NCI-H1105 treated with DMSO at 0.1 percent for 48 hours (cell line): ENCODE measurements at regions not wholly inside any gene's neighbourhood (a gene's known extent, or its start where the extent isn't known, plus 50 kb on each side); places are given as distances from the start of the nearest gene placed in this dataset.
A peak's percentile ranks its signal among the peaks of the same experiment; 100 is the strongest.

ENCODE experiments used
- DNase-seq: peaks from one replicate; lab custom pipeline; 2025; lab: John Stamatoyannopoulos, UW

DNA sequence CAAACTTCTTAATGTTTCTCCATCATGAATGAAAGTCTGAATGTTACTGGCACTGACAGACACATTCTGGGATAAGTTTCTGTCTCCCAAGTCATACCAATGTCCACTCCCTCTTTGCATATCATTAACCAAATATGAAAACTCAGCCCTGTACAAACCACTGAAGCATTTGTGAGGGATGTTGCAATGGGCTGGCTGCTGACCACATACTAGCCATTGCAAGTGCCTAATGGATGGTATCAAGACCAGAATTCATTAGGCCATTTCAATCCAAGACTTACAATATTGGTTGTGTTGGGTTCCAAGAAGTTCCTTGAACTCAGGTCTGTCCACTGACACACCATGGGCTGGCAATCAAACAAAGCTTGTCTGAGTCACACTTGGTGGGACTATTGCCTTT, 73.8 kb downstream of the CBLN2 start:
- DNase-seq = no peak

DNA sequence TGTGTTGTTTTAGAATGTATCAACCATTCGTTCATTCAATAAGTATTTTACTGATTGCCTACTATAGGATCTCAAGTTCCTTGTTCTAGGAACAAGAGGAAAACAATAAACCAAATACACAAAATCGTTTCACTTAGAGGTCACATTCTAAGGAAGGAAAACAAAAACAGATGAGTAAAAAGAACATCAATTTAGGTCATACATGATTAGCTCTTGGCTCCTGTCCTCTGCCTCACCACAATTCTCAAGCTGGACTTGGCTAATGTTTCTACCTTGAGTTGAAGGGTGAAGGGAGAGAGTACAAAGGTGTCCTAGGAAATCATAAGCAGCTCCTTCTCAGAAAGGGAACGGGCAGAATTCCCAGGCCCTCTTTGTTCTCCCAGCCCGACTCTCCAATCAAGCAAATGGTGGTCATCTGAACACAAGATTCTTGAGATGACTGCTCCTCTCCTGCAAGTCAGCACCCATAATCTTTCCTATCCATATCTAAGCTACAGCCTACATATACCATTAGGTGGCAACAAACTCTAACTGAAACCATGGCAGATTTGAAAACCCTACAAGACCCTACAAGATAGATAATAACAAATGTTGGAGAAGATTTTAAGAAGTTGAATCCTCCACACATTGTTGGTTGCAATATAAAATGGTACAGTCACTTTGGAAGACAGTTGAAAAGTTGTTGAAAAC, 76.0 kb downstream of the CBLN2 start:
- DNase-seq = no peak

DNA sequence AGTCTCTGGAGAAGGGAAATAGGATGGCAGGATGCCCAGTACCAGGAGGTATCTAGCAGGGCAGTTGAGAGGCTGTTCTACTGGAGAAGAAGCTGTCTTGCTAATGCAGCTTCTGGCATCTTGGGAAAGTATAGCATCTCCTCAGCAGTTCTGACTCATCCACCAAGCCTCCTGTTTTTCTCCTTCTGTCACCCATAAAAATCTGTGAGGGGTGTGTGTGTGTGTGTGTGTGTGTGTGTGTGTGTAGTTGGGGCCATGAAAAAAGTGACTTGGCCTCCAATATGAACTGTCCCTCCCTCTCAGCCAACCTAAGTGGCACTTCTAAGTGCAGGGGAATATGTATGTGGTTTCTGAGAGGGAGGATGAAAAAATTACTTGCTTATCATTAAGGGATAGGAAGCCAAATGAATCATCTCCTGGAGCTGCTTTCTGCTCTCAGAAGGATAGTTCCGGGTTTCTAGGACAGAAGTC, 83.9 kb downstream of the CBLN2 start:
- no peak for DNase-seq

DNA sequence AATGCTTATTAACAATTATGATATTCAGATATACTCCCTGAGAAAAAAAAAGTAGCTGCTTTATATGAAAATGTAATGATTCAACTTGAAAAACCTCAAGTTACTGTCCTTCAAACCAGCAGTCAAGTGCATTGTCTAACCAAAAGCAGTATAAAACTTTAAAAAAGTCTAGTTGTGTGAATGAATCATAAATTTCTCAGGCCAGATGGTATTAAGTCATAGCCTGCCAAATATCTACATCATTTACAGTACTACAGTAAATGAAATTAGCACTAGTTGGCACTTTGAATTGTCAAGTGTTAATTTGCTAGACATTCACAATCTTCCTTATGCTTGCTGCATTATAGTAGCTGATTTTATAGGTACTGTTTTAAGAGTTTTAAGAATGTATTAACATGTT, 85.9 kb downstream of the CBLN2 start:
- DNase-seq = no peak

DNA sequence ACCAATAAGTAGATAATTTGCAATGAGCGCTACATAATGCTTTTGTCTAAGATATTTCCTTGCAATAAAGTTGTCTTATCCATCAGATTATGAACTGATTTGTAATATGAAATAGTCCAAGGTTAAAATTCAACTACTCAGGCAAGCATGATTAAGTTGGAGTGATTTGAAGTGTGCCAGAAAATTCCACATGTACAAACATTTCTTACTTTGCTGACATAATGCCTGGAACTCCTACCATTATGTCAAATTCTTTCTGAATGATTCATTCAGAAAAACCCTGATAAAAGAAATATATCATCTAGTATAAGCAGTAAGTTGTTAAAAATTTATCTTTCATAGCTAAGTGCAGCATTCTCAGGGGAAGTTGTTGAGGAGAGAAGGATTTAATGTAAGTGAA, 87.3 kb downstream of the CBLN2 start:
- no peak for DNase-seq

DNA sequence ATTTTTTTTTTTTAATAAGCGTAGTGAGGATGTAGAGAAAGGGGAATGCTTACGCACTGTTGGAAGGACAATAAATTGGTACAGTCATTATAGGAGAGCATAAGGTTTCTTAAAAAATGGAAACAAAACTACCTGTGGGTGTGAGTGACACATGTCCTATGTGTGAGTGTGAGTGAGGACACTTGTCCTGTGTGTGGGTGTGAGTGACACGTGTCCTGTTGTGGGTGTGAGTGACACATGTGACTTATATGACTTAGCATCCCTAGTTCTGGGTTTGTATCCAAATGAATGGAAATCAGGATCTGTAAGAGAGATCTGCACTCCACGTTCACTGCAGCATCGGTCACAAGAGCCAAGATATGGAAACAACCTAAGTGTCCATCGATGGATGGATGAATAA, 91.8 kb downstream of the CBLN2 start:
- no peak for DNase-seq

DNA sequence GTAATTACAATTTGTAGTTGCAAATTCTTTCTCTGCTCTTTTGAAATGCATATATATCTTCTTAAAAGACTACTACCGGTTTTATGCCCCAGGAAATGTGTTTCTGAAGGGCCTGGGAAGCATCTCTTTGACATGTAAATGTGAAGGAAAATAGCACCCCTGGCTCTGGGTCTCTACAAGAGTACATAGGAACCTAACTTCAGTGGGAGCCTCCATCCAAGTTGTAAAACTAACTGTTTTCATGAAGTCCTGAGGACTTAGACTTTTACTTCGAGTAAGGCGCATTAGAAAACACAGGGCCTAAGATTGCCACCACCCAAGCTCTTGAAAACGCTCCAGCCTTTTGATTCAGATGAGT, 99.4 kb downstream of the CBLN2 start:
- no peak for DNase-seq

DNA sequence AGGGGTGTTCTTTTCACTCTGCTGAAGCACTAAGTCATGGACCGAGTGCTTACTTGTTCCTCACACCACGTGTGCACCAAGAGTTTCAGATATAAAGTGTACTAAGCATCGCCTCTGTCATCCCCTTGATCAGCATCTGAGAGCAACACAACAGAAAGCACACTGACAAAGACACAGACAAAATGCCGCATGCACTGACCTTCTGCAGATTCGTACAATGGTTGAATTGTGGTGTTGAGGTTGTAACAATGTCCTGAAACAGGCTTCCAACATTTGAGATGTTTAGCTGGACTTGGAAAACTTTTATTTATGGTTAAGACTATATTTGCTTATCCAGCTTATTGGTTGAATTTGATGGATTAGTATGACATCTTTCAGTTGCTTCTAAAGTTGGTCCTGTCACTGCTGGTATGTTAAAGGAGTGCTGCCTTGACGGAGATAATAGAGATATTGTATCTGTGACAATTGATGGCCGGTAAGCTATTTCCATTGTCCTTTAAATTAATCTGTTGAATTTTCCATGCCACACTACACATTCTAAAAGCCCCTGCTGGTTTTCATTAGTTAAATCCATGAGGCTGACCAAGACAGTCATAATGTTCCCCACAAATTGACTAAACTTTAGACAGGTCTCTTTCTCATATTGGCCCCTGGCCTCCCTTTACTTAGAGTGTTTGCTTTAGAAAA, 99.9 kb downstream of the CBLN2 start:
- DNase-seq = no peak

DNA sequence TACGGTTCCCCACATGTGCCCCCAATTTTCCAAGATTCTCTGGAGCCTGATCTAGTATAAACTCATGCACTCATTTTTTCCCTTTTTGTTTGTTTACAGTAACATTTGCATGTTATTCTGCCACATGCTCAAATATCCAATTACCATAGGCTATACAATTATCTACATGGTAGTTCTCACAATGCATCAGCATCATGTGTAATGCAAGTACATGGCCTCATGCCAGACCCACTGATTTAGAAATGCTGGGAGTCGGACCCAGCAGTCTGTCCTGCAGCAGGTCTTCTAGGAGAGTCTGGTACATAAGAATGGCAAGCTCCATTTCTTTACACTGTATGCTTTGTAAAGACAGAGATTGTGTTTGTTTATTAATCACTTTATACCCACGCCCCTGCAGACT, 107.7 kb downstream of the CBLN2 start:
- peak; percentile 60 for DNase-seq

DNA sequence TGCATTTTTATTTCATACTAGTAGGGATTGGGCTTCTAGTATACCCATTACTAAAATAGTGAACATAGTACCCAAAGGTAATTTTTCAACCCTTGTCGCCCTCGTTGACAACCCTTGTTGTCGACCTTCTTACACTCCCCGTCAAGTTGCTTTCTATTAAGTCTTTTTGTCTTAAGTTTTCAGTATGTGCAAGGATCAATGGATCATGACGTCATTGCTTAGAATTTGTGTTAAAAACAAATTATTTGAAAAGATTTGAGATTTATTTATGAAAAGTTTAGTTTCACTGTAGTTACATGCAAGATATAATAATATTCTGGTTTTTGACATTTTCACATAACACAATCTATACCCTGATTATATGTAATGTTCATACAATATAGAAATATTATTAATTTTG, 110.4 kb downstream of the CBLN2 start:
- no peak for DNase-seq

DNA sequence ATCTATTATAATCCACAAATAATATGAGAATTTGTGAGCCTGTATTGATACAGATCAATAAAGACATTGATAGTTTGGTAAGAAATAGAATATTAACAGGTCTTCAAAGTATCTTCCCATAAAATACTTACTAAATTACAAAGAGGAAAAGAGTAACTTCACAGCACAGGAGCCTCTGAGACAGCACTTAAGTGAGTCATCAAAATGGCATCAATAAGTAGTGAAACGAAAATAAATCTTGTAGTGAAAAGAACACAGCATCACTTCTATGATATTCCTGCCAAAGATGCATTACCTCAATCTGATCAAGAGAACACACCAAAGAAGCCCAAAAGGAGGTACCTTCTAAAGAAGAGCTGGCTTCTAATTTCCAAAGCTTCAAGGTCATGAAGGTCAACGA, 116.4 kb downstream of the CBLN2 start:
- no peak for DNase-seq

DNA sequence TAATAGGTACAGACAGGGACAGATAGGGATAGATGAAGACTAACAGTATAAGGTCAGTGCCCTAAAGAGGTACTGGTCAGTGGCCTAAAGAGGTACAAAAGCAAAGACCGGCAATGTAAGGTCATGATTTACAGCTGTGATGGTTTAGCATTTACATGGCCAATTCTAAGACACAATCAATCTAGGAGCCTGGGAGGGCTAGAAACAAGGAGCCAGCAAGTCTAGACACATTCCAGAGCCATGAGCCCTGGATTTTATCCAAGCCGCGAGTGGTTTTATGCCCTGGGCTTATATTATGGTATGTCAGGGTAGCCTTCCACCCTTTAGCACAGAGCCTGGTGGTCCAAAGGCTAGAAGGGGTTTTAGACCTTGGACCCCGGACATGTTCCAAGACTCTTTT, 124.2 kb downstream of the CBLN2 start:
- DNase-seq = no peak

DNA sequence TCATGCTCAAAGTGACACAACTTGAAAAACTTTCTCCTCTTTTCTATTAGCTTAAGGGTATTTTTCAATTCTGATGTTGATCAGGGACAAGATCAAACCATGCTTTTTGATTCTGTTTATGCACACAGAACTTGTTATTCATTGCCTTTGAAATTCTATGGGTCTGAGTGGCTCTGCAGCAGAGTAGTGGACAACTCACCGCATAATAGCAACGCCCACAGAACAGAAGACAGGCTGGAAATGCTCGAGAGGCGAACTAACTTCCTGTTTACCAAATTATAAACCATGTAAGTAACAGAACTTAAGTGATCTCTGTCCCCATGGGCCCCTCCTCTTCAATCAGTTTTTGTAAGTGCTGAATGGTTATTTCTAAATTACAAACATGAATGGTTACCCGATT, 131.2 kb downstream of the CBLN2 start:
- no peak for DNase-seq

DNA sequence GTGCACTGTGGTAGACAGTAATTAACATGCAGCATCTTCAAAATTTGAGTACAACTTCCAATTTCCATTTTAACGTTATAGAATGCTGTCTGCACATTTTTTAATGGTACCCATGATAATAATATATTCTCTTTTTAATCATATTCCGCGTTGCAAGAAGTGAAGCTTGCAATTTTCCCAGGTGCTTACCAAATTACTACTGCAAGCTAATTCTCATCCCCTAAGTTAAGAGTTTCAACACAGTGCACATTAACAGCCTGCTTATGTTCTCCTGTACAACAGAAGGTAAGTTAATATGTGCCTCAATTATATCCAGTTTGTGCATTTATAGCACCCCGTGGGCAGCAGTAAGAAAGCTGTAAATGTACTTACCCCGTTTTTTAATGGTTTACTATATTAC, 132.9 kb downstream of the CBLN2 start:
- DNase-seq = no peak

DNA sequence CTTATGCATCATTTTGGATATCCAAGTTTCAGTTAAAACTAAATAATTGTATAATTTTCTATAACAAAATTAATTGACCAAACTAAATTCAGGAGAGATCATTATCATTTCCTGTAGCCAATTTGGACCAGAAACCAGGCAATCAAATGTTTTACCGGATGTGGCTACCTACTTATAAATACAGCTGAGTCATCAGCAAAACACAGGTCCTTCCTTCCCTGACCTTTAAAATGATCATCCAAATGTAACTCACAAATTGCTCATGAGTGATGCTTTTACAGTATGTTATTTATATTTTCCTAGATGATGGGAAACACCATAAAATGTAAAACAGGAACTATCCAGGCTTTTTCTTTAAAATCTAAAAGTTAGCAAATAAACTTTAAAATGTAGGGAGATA, 133.7 kb downstream of the CBLN2 start:
- no peak for DNase-seq

DNA sequence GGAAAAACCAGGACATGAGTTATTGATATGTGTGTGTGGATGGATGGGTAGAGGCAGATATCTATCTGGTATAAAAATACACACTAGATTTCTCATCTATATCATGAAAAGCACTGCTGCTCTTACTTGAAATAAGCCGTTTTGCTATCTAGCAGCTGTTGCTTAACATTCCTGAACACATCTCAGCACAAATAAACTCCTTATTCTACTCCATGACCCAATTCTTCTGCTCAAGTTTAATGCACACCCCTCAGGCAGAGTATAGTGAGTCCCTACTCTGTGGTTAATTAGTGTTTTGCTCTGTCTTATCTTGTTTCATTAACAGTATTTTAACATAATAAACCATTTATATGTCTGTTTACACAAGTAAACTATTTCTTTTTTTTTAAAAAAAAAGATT, 134.2 kb downstream of the CBLN2 start:
- DNase-seq = no peak

DNA sequence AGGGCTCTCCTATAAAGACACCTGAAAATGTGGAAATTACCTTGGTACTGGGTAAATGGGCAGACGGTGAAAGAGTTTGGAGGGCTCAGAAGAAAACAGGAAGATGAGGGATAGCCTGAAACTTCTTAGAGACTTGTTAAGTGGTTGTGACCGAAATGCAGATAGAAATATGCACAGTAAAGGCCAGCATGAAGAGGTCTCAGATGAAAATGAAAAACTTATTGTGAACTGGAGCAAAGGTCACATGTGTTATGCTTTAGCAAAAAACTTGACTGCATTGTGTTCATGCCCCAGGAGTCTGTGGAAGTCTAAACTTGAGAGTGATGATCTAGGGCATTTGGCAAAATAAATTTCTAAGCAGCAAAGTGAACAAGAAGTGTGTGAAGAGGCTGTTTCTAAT, 137.1 kb downstream of the CBLN2 start:
- DNase-seq = no peak

DNA sequence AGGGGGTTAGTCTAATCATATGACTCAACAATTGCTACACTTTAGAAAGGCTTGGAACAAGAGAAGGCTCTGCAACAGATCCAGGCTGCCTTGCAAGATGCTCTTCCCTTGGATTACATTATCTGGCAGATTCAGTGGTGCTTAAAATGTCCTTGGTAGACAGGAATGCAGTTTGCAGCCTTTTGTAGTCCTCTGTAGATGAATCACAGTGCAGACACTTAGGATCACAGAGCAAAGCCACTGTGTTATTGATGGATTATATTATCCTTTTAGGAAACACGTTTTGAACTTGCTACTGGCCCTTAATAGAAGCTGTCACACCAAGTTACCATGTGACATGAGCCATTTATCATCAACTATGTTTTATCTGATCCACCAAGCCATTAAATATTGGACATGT, 152.2 kb downstream of the CBLN2 start:
- no peak for DNase-seq

DNA sequence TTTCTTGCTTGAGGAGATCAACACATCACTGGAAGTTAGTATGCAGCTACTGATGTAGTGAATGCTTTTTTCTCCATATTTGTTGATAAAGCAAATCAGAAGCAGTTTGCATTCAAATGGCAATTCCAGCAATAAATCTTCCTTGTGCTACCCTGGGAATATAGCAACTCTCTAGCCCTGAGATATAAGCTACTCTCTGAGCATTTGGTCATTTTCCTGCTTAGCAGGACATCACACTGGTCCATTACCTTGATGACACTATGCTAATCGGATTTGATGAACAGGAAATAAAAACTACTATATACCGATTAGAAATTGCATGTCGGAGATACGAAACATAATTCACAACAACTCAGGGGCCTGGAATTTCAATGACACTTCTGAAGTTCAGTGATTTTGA, 152.7 kb downstream of the CBLN2 start:
- DNase-seq = no peak

DNA sequence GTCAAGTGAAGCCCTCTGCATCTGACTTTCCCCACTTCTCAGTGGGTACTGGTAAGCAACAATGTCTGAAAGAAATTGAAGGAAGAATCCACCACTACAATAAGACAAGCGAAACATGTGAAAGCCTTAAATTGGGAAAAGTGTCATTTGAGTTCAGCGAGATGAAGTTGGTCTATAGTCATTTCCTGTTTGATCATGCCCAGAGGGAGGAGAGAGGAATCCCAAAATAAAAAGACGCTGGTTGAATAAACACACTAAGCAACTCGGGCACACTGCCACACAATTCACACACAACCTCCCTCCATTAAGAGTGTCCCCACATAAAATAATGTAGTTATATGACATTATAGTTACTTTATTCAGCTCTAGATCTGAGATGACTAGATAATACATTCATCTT, 166.1 kb downstream of the CBLN2 start:
- DNase-seq = no peak

DNA sequence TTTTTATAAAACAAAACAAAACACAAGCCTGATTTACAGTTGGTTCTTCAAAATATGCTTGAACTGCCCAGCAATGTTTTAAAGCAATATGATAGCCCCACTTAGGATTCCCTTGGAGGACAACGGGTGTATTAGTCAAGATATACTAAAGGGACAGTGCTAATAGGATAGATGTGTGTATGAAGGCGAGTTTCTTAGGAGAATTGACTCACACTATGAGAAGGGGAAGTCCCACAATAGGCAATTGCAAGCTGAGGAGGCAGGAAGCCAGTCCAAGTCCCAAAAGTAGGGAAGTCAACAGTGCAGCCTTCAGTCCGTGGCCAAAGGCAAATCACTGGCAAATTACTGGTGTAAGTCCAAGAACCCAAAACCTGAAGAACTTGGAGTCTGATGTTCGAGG, 167.9 kb downstream of the CBLN2 start:
- DNase-seq = no peak

DNA sequence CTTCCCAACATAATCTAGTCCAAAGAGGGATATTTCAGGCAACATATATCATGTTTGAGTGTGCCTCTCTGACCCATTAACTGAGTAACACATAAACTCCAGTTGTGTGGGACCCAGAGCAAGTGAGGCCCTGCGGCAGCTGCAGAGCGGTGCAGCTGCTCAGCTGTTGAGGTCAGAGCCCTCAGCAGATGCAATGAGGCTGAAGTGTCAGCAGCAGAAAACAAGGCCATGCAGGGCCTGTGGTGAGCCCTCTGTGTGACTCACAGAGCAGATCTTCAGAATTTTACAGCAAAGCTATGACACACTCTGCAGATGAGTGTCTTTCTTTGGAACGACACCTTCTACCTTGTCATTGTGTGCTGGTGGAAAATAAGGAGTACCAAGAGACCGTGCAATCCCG, 168.5 kb downstream of the CBLN2 start:
- DNase-seq = no peak

DNA sequence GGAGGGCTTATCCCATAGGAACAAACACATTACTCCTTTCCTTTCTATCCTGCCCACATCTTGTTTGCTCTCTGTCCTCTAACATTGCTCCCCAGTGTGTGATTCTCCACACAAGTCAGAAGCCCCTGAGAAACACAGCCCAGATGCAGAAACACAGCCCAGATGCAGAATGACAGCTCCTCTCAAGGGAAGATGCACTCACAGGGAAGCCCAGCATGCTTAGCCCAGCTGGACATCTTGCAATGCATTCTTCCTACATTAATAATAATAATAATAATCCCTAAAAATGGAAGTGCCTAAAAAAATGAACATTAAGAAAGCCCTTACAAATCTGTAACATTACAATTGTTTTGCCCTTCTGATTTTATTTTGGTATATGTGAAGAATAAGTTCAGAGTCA, 172.1 kb downstream of the CBLN2 start:
- DNase-seq = no peak

DNA sequence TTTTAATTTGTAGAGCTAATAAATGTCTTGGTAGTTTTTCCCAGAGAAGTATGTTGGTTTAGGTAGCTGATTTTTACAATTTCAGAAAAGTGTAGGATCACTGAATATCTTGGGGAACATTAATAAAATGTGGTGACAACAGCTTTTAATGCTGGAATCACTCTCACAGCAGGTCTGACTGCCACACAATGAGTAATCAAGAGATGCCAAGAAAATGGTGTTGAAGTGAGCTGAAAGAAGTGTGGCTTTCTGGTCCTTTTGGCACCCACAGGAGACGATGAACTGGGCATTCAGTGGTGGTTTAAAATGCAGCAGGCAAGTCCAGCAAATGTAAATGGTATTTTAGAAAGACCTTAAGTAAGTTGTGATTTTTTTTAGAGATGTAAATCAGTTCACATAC, 175.8 kb downstream of the CBLN2 start:
- DNase-seq = no peak
